NCI-H1092 (cell line): ENCODE measurements at regions not wholly inside any gene's neighbourhood (a gene's known extent, or its start where the extent isn't known, plus 50 kb on each side); places are given as distances from the start of the nearest gene placed in this dataset.

Source experiments
- DNase-seq: peaks from one replicate; lab custom pipeline; 2025; lab: John Stamatoyannopoulos, UW

GRCh38 chr7:3234851-3235250, 66.2 kb upstream of the SDK1 start:
- DNase-seq, result no peak

GRCh38 chr7:3235322-3235721, 65.7 kb upstream of the SDK1 start:
- no peak for DNase-seq

DNA sequence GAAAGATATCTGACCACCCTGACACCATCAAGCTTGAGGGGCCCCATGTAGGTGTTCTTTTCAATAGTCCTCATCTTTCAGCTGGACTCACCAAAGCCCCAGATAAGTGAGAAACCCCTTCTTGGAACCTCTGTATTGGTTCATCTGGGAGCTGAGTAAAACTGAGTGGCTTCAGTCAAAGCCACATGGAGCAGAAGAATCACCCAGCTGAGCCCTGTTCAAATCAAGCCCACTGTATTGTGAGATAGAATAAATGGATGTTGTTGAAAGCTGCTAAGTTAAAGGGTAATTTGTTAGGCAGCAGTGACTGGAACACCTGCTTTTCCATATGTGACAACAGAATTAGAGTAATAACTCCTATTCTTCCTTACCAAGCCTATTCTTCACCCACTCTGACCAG, 64.8 kb upstream of the SDK1 start:
- DNase-seq, result no peak

- DNase-seq, result no peak
Measured at GRCh38 chr7:3238525-3239210, 62.4 kb upstream of the SDK1 start.

DNA sequence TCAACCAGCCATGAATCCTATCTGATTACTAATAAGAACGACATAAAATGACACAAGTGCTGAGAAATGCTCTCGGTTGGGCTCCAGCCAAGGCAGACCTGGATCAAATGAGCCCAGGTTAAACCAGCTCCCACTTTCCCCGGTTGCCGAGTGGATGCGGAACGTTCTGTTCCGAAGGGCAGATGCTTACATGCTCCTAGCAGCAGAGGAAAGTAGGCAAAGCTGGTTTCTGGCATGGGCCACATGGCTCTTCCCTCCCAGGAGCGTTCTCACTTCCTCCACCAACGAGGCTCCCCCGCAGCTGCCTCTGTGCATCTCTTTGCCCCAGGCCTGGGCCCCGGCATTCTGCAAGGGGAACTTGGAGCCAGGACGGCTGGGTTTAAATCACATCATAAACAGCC, 61.8 kb upstream of the SDK1 start:
- no peak for DNase-seq

GRCh38 chr7:3240826-3241430, 60.1 kb upstream of the SDK1 start:
- no peak for DNase-seq

DNA sequence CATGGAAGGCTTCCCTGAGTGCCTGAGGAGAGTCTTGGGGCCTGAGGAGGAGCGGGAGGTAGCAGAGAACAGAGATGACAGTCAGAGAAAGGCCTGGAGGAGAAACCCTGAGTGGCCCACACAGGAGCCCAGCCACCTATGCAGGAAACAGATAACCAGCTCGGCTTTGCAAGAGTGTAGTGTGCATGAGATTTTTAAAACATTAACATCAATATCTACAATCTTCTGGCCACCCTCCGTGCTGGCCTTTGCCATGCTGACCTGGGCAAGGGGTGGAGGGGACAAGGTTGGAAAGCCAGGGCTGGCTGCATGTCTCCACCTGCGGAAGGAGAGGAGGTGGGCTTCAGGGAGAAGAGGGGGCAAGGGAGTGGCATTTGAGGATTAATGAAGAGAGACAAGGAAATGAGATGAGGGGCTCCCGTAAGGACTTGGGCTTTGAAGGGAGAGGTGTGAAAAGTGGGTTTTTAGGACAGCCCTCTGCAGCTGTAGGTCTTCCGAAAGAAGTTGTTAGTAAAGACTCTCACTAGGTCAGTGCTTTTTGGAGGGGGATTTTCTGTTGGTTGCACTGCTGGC, 59.3 kb upstream of the SDK1 start:
- DNase-seq, result no peak

DNA sequence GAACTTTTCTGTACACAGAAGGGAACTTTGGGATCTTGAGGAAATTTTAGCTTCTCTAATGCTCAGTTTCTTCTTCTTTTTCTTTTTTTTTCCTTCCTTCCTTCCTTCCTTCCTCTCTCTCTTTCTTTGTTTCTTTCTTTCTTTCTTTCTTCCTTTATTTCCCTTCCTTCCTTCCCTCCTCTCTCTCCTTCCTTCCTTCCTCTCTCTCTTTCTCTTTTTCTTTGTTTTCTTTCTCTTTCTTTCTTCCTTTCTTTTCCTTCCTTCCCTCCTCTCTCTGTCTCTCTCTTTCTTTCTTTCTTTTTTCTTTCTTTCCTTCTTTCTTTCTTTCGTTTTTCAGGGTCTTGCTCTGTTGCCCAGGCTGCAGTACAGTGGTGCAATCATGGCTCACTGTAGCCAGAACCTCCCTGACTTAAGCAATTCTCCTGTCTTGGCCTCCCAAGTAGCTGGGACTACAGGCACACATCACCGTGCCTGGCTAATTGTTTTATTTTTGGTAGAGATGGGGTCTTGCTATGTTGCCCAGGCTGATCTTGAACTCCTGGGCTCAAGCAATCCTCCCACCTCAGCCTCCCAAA, 58.6 kb upstream of the SDK1 start:
- no peak for DNase-seq

DNA sequence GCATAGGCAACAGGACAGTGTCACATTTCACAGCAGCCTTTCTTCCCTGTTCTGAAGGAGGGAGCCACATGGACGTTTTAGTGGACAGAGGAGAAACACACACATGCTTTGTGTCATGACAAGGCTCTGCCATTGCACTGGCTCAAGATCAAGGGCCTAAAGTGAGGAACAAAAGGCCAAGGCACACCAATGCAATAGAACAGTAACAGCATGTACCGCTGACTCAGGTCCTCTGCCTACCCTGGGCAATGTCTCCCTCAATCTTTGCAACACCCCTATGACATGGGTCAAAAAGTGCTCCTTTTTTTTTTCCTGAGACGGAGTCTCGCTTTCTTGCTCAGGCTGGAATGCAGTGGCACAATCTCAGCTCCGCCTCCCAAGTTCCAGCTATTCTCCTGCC, 57.8 kb upstream of the SDK1 start:
- no peak for DNase-seq

DNA sequence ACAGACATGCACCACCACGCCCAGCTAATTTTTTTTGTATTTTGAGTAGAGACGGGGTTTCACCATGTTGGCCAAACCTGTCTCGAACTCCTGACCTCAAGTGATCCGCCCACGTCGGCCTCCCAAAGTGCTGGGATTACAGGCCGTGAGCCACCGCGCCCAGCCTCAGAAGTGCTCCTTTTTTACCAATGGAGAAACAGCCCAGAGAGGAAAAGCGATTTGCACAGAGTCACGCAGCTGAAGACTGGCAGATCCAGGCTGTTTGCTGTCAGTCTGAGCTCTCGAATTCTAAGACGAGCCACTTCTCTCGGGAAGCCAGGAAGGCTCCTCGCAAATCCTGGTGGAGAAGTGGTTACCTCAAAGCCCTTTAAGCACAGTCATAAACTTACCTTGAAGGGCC, 57.4 kb upstream of the SDK1 start:
- no peak for DNase-seq

DNA sequence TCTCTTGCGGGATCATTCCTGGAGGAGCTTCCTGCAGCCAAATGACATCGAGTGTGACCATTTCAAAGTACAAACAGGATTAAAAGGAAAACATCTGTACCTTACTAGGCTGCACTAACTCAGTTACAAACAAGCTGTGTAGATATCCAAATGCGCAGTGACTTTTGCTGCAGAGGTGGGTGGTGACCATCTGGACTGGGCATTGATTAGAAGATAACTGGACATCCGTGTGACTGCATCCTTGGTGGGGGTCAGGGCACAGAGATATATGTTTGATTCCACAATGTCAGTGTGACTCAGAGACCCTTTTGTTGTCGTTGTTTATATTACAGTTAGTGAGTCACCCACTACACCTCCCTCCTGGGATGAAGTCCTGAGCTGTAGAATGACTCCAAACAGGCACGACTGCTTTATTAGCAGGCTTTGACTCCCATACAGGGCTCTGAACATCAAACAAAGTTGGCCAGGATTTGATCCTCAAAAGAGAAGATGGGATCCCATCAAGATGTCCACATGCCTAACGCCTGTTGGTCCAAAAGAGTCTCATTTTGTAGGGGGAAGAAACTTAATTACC, 56.7 kb upstream of the SDK1 start:
- no peak for DNase-seq

DNA sequence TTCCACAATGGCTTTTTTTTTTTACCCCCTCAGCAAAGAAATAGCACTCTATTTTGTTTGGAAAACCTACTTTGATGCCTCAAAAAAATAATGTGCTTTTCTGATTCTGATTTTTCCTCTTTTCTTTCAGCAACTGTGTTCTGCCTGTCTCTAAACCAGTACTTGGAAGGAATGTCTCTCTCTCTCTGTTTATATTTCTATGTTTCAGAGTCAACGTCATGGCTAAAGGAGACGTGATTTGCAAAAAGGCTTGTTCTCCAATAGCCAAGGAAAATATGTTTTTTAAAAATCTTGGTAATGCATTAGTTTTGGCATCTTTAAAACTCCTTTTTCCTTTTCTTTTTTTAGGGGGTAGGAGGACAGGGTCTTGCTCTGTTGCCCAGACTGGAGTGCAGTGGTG, 56.0 kb upstream of the SDK1 start:
- no peak for DNase-seq

GRCh38 chr7:3245721-3246120, 55.3 kb upstream of the SDK1 start:
- DNase-seq, result no peak

DNA sequence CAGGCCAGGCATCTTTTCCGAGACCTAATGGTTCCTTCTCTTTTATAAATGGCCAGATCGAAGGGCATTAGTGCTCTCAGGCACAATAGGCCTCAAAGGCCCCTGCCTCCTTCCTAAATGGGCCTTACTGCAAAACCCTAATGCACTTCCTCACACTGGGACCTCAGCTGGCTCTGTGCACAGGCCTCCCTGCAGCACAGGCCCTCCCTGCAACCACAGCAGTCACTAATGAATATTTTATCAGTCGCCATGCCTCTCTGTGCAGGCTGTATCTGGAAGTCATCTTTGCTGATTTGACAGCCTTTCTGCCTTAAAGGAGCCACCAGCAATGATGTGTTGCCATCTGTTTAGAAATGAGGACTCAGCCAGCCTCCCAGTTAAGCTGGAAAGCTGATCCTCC, 54.9 kb upstream of the SDK1 start:
- no peak for DNase-seq

DNA sequence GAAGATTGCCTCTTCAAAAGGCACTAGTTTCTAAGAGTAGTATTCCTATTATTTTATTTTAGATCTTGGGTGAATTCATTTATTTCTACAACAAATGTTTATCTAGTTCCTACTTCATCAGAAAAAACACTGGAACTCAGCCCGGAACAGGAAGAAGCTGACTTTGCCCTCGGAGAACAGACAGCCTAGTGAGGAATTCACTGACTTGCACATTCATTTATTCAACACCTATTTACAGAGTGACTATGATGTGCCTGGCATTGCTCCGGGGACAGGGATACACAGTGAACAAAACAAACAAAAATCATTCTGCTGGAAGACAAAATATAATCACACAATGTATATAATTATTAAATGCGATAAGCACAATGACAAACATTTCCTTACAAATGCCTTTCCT, 54.4 kb upstream of the SDK1 start:
- DNase-seq, result no peak

DNA sequence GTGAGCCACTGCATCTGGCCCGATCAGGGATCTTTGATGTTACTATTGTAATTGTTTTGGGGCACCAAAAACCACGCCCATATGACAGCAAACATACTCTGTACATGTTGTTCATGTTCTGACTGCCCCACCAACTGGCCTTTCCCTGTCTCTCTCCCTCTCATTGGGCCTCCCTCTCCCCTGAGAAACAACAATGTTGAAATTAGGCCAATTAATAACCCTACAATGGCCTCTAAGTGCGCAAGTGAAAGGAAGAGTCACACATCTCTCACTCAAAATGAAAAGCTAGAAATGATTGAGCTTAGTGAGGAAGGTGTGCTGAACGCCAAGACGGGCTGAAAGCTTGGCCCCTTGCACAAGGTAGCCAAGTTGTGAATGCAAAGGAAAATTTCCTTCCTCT, 50.3 kb upstream of the SDK1 start:
- no peak for DNase-seq
